ENCODE measurements at regions not wholly inside any gene's neighbourhood (a gene's known extent, or its start where the extent isn't known, plus 50 kb on each side); places are given as distances from the start of the nearest gene placed in this dataset.
A peak's percentile ranks its signal among the peaks of the same experiment; 100 is the strongest.

DNA sequence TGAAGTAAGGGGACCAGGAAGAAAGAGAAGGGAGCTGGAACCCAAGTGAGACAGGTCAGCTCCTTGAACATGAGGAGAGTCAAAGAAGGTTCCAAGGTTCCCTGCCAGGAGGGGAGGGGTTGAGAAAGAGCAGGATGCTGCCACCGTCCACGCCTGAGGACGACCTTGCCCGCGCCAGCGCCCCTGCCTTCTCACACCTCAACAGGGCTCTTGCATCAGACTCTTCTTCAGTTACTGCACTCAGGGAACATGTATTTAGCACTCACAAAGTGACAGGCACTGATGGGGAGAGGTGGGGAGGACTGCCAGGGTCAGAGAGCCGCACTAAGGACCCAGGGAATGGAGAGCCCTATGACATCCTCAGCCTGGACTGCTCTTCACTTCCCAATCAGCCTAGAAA, 102.1 kb upstream of the NUDT4 start:
- no peak for DNase-seq (ENCODE audit: low read depth in 4 of 4, low spot score in 2 of 4)

DNA sequence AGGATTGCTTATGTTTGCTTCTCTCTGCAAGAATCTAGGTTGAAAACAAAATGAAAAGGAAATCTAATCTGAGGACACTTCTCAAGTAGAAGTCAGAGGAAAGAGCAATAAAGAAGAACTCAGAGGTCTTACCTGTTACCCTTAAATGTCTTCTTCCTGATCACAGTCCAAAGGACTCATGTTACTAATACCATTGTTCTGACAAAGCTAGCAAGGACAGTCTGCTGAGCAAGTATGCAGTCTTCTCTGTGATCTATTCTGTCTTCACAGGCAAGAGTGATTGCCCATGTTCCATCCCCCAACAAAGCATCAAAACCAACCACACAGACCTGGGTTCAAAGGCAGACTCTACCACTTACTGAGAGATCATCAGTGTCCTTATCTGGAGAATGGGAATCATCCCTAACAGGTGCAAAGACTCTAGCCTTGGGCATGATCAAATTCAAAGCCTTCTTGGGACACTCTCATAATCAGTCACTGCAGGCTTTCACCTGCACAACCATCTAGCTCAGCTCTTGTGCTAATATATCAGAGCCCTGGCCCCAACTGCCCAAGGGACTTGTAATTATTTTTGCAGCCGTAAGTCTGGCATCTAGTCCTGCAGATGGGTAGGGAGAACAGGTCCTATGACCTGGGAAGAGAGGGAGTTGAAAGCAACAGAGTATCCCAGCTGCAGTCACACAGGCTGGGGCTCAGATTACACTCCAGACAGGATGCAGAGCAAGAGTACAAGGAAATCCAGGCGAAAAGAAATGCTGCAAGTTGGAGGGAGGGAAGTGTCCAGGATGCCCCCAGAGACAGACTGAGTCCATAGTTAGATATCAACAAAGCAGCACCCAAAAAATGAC, 97.9 kb upstream of the NUDT4 start:
- peak in 1 of 4 donors; percentile 40 for DNase-seq (ENCODE audit: low read depth in 4 of 4, low spot score in 2 of 4)

GRCh38 chr12:93287149-93287548, 90.6 kb upstream of the NUDT4 start:
- DNase-seq (ENCODE audit: low read depth in 4 of 4, low spot score in 2 of 4): no peak

DNA sequence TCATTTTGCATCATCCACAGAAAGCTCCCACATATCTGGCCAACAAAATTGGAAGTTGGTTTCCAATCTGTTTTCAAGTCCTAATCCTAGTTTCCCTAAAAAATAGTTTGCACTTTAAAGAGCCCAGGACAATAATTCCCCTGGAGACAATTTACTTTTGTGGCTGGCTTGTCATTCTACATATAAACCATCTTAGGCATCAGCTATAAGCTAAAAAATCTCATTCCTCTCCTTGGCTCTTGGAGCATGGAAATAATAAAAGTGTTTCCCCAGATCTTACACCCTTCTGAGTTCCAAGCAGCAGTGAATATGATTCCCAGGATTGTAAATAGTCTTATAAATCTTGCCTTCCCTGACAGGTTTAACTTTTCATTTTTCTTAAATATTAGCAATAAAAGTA, 89.1 kb upstream of the NUDT4 start:
- no peak for DNase-seq (ENCODE audit: low read depth in 4 of 4, low spot score in 2 of 4)

GRCh38 chr12:93290391-93290790, 87.3 kb upstream of the NUDT4 start:
- no peak for DNase-seq (ENCODE audit: low read depth in 4 of 4, low spot score in 2 of 4)

- DNase-seq (ENCODE audit: low read depth in 4 of 4, low spot score in 2 of 4): no peak
Observed at GRCh38 chr12:93292213-93292612, 85.5 kb upstream of the NUDT4 start.

GRCh38 chr12:93292731-93293566, 84.8 kb upstream of the NUDT4 start:
- DNase-seq (ENCODE audit: low read depth in 4 of 4, low spot score in 2 of 4): no peak

DNA sequence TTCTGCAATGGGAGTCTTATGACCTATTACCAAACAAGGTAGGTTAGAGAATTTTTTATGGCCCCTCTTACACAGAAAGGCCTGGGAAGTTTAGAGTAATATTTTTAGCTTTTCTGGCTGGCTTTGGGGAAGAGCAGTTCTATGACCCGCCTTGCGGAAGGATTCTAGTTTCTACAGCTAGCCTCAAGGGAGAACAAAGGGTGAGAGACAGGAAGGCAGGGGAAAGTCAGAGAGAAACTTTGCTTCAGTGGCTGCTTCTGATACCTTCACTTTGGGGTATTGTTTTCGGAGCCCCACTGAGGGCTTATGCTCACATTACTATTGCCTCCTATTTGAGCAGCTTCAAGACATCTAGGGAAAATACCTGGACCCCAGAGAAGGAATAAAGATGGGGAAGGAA, 80.7 kb upstream of the NUDT4 start:
- DNase-seq (ENCODE audit: low read depth in 4 of 4, low spot score in 2 of 4): no peak

- no peak for DNase-seq (ENCODE audit: low read depth in 4 of 4, low spot score in 2 of 4)
Observed at GRCh38 chr12:93297536-93297935, 80.2 kb upstream of the NUDT4 start.

DNA sequence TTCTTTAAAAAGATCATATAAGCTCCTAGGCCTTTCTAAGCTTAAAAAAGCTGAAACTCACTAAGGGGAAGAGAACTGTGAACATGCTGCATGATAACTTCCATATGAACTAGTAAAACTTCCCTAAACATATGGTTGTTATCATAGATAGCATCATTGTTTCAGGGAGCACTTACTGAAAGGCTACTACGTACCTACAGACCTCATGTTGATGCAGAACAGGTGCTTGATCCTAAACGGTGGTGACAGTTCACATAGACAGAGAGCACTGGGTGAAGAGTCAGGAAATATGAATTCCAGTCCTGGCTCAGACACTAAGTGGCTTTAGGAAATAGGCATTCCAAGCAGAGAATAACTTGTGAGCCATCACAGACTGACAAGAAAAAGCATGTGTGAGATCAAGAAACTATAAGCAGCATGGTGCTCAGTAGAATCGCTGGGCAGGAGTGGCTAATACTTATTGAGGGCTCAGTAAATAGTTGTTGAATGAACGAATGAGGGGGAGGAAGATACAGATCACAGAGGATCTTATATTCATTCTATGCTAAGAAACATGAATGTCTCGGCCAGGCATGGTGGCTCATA, 78.4 kb upstream of the NUDT4 start:
- no peak for DNase-seq (ENCODE audit: low read depth in 4 of 4, low spot score in 2 of 4)

- no peak for DNase-seq (ENCODE audit: low read depth in 4 of 4, low spot score in 2 of 4)
Observed at GRCh38 chr12:93300611-93301021, 77.1 kb upstream of the NUDT4 start.

GRCh38 chr12:93302331-93303229, 75.1 kb upstream of the NUDT4 start:
- DNase-seq (ENCODE audit: low read depth in 4 of 4, low spot score in 2 of 4): no peak

DNA sequence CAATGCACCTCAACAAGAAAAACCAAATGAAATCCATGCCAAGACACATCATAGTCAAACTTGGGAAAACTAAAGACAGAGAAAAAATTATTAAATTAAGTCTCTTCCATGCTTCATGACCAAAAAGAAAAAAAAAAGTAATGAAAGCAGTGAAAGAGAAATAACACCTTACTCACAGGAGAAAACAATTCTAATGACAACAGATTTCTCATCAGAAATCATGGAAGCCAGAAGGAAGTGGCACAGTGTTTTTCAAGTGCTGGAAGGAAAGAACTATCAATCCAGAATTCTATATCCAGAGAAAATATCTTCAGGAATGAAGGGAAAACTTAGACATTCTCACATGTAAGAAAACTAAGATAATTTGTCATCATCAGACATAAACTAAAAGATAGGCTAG, 71.1 kb upstream of the NUDT4 start:
- DNase-seq (ENCODE audit: low read depth in 4 of 4, low spot score in 2 of 4): no peak

DNA sequence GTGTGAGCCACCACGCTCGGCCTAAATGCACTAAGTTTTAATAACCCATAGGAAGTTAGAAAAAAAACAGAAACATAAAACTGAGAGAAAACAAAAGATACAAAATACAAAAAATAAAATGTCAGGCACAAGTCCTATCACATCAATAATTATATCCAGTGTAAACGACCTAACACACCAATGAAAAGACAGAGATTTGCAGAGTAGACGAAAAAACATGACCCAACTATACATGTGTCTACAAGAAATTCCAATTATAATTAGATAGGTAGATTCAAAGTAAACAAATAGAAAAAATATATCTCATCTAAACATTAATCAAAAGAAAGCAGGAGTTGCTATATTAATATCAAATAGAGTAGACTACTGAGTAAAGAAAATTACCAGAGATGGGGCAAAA, 69.4 kb upstream of the NUDT4 start:
- no peak for DNase-seq (ENCODE audit: low read depth in 4 of 4, low spot score in 2 of 4)

GRCh38 chr12:93311827-93312226, 65.9 kb upstream of the NUDT4 start:
- DNase-seq (ENCODE audit: low read depth in 4 of 4, low spot score in 2 of 4): no peak

- no peak for DNase-seq (ENCODE audit: low read depth in 4 of 4, low spot score in 2 of 4)
Observed at GRCh38 chr12:93314177-93314497, 63.6 kb upstream of the NUDT4 start.

DNA sequence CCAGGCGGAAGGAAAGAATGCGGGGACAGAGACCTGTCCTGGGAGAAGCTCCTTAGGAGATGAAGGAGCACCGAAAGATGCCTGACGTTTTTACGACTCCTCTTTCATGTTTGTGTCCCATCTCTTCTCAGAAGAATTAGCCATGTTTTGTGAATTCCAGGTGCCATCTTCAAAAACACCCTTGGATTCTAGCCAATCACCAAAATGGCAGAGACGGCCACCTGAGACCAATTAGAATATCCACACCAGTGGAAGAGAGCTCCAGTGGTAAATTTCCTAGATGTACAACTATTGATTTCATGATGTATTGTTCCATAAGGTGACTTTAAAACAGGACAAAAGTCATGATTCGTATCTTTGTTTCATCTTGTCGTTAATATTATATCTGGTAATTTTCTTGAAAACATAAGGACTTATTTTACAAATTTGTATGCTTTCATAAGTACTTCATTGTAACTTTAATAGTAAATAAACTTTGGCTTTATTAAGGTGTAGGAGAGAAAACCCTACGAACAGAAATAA, 62.3 kb upstream of the NUDT4 start:
- no peak for DNase-seq (ENCODE audit: low read depth in 4 of 4, low spot score in 2 of 4)

- DNase-seq (ENCODE audit: low read depth in 4 of 4, low spot score in 2 of 4): no peak
Observed at GRCh38 chr12:93315907-93316622, 61.7 kb upstream of the NUDT4 start.

GRCh38 chr12:93316623-93316971, 61.1 kb upstream of the NUDT4 start:
- DNase-seq (ENCODE audit: low read depth in 4 of 4, low spot score in 2 of 4): no peak

GRCh38 chr12:93317227-93317626, 60.5 kb upstream of the NUDT4 start:
- no peak for DNase-seq (ENCODE audit: low read depth in 4 of 4, low spot score in 2 of 4)
